ENCODE measurements at regions not wholly inside any gene's neighbourhood (a gene's known extent, or its start where the extent isn't known, plus 50 kb on each side); places are given as distances from the start of the nearest gene placed in this dataset.
A peak's percentile ranks its signal among the peaks of the same experiment; 100 is the strongest.

DNA sequence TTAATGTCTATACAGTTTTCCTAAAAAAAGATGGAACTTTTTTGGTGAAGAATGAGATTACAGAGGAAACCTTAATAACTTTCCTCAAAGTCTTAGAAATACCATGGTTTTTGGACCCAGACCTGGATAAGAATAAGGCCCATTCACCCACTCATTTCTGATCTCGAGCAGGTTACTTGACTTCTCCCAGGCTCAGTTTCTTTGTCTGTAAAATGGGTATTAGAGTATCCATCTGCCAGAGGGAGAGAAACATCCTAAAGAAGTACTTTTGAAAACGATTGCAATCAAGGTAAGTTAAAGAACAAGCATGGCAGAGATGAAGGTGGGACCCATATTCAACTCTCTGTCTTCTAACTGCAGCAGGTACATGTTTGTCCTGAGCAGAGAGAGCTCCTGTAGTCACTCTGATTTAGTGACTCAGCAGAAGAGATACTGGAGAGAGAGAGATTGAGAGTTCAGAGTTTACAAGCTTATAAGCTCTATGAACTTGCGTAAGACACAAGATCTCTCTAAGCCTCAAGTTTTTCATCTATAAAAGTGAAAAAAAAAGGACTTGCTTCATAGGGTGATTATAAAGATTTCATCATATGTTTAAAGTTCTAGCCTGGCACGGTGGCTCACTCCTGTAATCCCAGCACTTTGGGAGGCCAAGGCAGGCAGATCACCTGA, 379.4 kb upstream of the SGCD start:
- TF ChIP-seq GATA2 (IDR thresholded peaks at IDR 0.05; ENCODE audit: low read depth, low read length) (no peak), GATA3 (IDR thresholded peaks at IDR 0.05; ENCODE audit: low read depth, low read length) (no peak)

- no peak for TF ChIP-seq GATA2 (IDR thresholded peaks at IDR 0.05; ENCODE audit: low read depth, low read length)
- no peak for TF ChIP-seq GATA3 (IDR thresholded peaks at IDR 0.05; ENCODE audit: low read depth, low read length)
These were observed 378.4 kb upstream of the SGCD start for GRCh38 chr5:155948576-155948975.

- TF ChIP-seq GATA3 (IDR thresholded peaks at IDR 0.05; ENCODE audit: low read depth, low read length): peak; percentile 64
- peak; percentile 78 for TF ChIP-seq GATA2 (IDR thresholded peaks at IDR 0.05; ENCODE audit: low read depth, low read length)
These were observed 374.4 kb upstream of the SGCD start for GRCh38 chr5:155952486-155953089.

- TF ChIP-seq GATA3 (IDR thresholded peaks at IDR 0.05; ENCODE audit: low read depth, low read length) (no peak), GATA2 (IDR thresholded peaks at IDR 0.05; ENCODE audit: low read depth, low read length) (no peak)
These were observed 373.6 kb upstream of the SGCD start for GRCh38 chr5:155953335-155953734.

- no peak for TF ChIP-seq GATA3 (IDR thresholded peaks at IDR 0.05; ENCODE audit: low read depth, low read length)
These were observed 372.1 kb upstream of the SGCD start for GRCh38 chr5:155954701-155955445.

GRCh38 chr5:155957884-155958283, 369.1 kb upstream of the SGCD start:
- TF ChIP-seq GATA2 (IDR thresholded peaks at IDR 0.05; ENCODE audit: low read depth, low read length): no peak
- no peak for TF ChIP-seq GATA3 (IDR thresholded peaks at IDR 0.05; ENCODE audit: low read depth, low read length)

- TF ChIP-seq GATA2 (IDR thresholded peaks at IDR 0.05; ENCODE audit: low read depth, low read length) (no peak), GATA3 (IDR thresholded peaks at IDR 0.05; ENCODE audit: low read depth, low read length) (no peak)
These were observed 367.9 kb upstream of the SGCD start for GRCh38 chr5:155959082-155959481.

GRCh38 chr5:155960177-155960576, 366.8 kb upstream of the SGCD start:
- TF ChIP-seq GATA2 (IDR thresholded peaks at IDR 0.05; ENCODE audit: low read depth, low read length) (no peak), GATA3 (IDR thresholded peaks at IDR 0.05; ENCODE audit: low read depth, low read length) (no peak)

GRCh38 chr5:155969537-155969936, 357.4 kb upstream of the SGCD start:
- TF ChIP-seq GATA2 (IDR thresholded peaks at IDR 0.05; ENCODE audit: low read depth, low read length) (no peak), GATA3 (IDR thresholded peaks at IDR 0.05; ENCODE audit: low read depth, low read length) (no peak)

- TF ChIP-seq GATA2 (IDR thresholded peaks at IDR 0.05; ENCODE audit: low read depth, low read length): no peak
- TF ChIP-seq GATA3 (IDR thresholded peaks at IDR 0.05; ENCODE audit: low read depth, low read length): no peak
These were observed 352.6 kb upstream of the SGCD start for GRCh38 chr5:155974369-155974768.

DNA sequence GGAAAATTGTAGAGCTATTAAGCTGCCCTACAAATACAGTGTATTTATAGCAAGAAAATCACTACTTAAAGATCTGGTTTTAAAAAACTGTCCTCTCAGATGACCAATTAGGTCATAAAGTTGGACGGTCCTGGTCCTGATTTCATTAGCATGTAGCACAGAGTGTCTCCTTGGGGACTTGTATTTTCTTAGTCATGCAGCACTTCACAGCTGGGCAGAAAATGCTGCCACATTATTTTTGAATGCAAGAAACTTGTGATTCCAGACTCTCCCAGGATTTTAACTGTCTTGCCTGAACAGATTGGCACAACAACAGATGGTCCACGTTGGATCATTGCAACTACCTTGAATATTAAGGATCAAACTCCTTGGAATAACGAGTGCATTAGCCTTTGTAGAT, 348.1 kb upstream of the SGCD start:
- TF ChIP-seq GATA2 (IDR thresholded peaks at IDR 0.05; ENCODE audit: low read depth, low read length) (no peak), GATA3 (IDR thresholded peaks at IDR 0.05; ENCODE audit: low read depth, low read length) (no peak)

- TF ChIP-seq GATA3 (IDR thresholded peaks at IDR 0.05; ENCODE audit: low read depth, low read length) (no peak), GATA2 (IDR thresholded peaks at IDR 0.05; ENCODE audit: low read depth, low read length) (no peak)
These were observed 344.6 kb upstream of the SGCD start for GRCh38 chr5:155982354-155982753.

GRCh38 chr5:155983954-155984353, 343.0 kb upstream of the SGCD start:
- TF ChIP-seq GATA2 (IDR thresholded peaks at IDR 0.05; ENCODE audit: low read depth, low read length) (no peak), GATA3 (IDR thresholded peaks at IDR 0.05; ENCODE audit: low read depth, low read length) (no peak)

- no peak for TF ChIP-seq GATA2 (IDR thresholded peaks at IDR 0.05; ENCODE audit: low read depth, low read length)
- no peak for TF ChIP-seq GATA3 (IDR thresholded peaks at IDR 0.05; ENCODE audit: low read depth, low read length)
These were observed 339.6 kb upstream of the SGCD start for GRCh38 chr5:155987265-155987810.

GRCh38 chr5:155989879-155990278, 337.1 kb upstream of the SGCD start:
- TF ChIP-seq GATA2 (IDR thresholded peaks at IDR 0.05; ENCODE audit: low read depth, low read length) (no peak), GATA3 (IDR thresholded peaks at IDR 0.05; ENCODE audit: low read depth, low read length) (no peak)

Measured in SH-SY5Y (cell line).